Lower lobe of right lung (tissue), 2 donors: ENCODE measurements at regions not wholly inside any gene's neighbourhood (a gene's known extent, or its start where the extent isn't known, plus 50 kb on each side); places are given as distances from the start of the nearest gene placed in this dataset.
"Not testable (repeated sequence)": the region's sequence is repeated elsewhere in the genome, so short reads cannot be mapped to it uniquely, and the experiment has no call there.

Source experiments
- ATAC-seq, 2 donors: fragments of 200-7000 bp; cut with Tn5 transposase; one replicate each; pipeline ENCODE4 v1.9.1; 2020 to 2022; ENCODE audit warnings: mild to moderate bottlenecking in 2 of 2, moderate library complexity in 2 of 2
- DNase-seq: peaks from one replicate; pipeline ENCODE4 v3.0.0-alpha.2; 2020
- H3K27ac ChIP-seq: fragments of 200-600 bp; one replicate; pipeline ENCODE4 v1.8.0; 2022
- H3K27me3 ChIP-seq: fragments of 200-600 bp; one replicate; pipeline ENCODE4 v1.8.0; 2022; ENCODE audit warnings: low read depth
- H3K36me3 ChIP-seq: fragments of 200-600 bp; one replicate; pipeline ENCODE4 v1.8.0; 2022; ENCODE audit warnings: mild to moderate bottlenecking
- H3K4me1 ChIP-seq: fragments of 200-600 bp; one replicate; pipeline ENCODE4 v1.8.0; 2022
- H3K4me3 ChIP-seq: fragments of 200-600 bp; one replicate; pipeline ENCODE4 v1.8.0; 2022; ENCODE audit warnings: mild to moderate bottlenecking
- H3K9me3 ChIP-seq: fragments of 200-600 bp; one replicate; pipeline ENCODE4 v1.8.0; 2022
- CTCF ChIP-seq: fragments of 200-600 bp; IDR thresholded peaks from one replicate; pipeline ENCODE4 v1.8.0; 2022; ENCODE audit warnings: antibody characterized with exemption, mild to moderate bottlenecking
- intact Hi-C: fragments of 100-400 bp; cut with DNase I; formaldehyde crosslinking; loops from one replicate; pipeline ENCODE4 v1.11.0; 2022
- donor health status: DM: no; HTN: yes; CAD: no; lungs with severe emphysema.

- no peak overlapping the region for H3K4me3 ChIP-seq
- H3K27ac ChIP-seq = no peak overlapping the region
- ATAC-seq (no peak), DNase-seq (no peak)
- intact Hi-C loops = no loop called here
- H3K36me3 ChIP-seq = no peaks in the 10 kb centered on the region
- no peaks in the 10 kb centered on the region for H3K4me1 ChIP-seq
- peak; percentile 21 for TF ChIP-seq CTCF
- H3K9me3 ChIP-seq = no peaks in the 10 kb centered on the region
- no peaks in the 10 kb centered on the region for H3K27me3 ChIP-seq
Observed at GRCh38 chr20:12838261-12838866, 170.4 kb upstream of the SPTLC3 start.

GRCh38 chr20:12847872-12848271, 160.9 kb upstream of the SPTLC3 start:
- TF ChIP-seq CTCF = no peak
- no peak for DNase-seq
- intact Hi-C loops = no loop called here
- H3K4me1 ChIP-seq = no peaks in the 10 kb centered on the region
- no peaks in the 10 kb centered on the region for H3K36me3 ChIP-seq
- no peak overlapping the region for H3K4me3 ChIP-seq
- H3K27me3 ChIP-seq = no peaks in the 10 kb centered on the region
- H3K9me3 ChIP-seq = no peaks in the 10 kb centered on the region
- no peak overlapping the region for H3K27ac ChIP-seq
- ATAC-seq = no peak

GRCh38 chr20:12849225-12849910, 159.4 kb upstream of the SPTLC3 start:
- TF ChIP-seq CTCF = no peak
- no peak for ATAC-seq
- intact Hi-C loops = no loop called here

GRCh38 chr20:12857643-12858042, 151.1 kb upstream of the SPTLC3 start:
- ATAC-seq, H3K9me3 ChIP-seq, DNase-seq, H3K27ac ChIP-seq, H3K4me1 ChIP-seq, intact Hi-C loops, H3K4me3 ChIP-seq, H3K36me3 ChIP-seq, H3K27me3 ChIP-seq: not testable (repeated sequence)

More at GRCh38 chr20:12849225-12849910, 159.4 kb upstream of the SPTLC3 start:
- no peak overlapping the region for H3K27ac ChIP-seq
- no peak for DNase-seq
- H3K9me3 ChIP-seq = no peaks in the 10 kb centered on the region
- H3K4me1 ChIP-seq = no peaks in the 10 kb centered on the region
- no peaks in the 10 kb centered on the region for H3K36me3 ChIP-seq
- H3K27me3 ChIP-seq = no peaks in the 10 kb centered on the region
- no peak overlapping the region for H3K4me3 ChIP-seq

GRCh38 chr20:12860619-12861247, 148.0 kb upstream of the SPTLC3 start:
- Histone ChIP-seq H3K4me3 (no peak overlapping the region), H3K27ac (no peak overlapping the region), H3K9me3 (no peaks in the 10 kb centered on the region), H3K36me3 (no peaks in the 10 kb centered on the region), H3K4me1 (no peaks in the 10 kb centered on the region), H3K27me3 (no peaks in the 10 kb centered on the region)
- DNase-seq (no peak), ATAC-seq (peak; percentile 73 to 86)
- no peak for TF ChIP-seq CTCF
- intact Hi-C loops = no loop called here

GRCh38 chr20:12869669-12870068, 139.1 kb upstream of the SPTLC3 start:
- intact Hi-C loops = no loop called here
- Histone ChIP-seq H3K4me1 (no peaks in the 10 kb centered on the region), H3K36me3 (no peaks in the 10 kb centered on the region), H3K27ac (no peak overlapping the region), H3K9me3 (no peaks in the 10 kb centered on the region), H3K27me3 (no peaks in the 10 kb centered on the region), H3K4me3 (no peak overlapping the region)
- TF ChIP-seq CTCF = no peak
- no peak for DNase-seq
- no peak for ATAC-seq
